NCI-H2171 treated with DMSO at 0.1 percent for 48 hours (cell line): ENCODE measurements at regions not wholly inside any gene's neighbourhood (a gene's known extent, or its start where the extent isn't known, plus 50 kb on each side); places are given as distances from the start of the nearest gene placed in this dataset.

Experiments
- DNase-seq: peaks from one replicate; lab custom pipeline; 2025; lab: John Stamatoyannopoulos, UW

DNA sequence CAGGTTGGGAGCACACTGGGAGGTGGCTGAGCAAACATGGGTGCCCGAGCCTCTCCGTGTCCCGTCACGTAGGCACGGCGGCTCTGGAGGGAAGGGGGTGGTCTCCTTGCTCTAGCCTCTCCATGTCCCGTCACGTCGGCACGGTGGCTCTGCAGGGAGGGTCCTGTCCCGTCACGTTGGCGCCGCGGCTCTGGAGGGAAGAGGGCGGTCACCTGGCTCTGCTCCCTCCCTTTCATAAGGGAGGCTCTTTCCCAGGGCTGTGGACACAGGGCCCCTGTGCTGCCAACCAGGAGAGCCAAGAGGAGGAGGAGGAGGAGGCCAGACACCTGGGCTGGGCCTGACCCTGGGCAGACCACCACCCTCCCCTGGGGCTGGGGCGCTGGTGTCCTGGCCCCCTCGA lies 1173.7 kb downstream of the BRD1 start:
- DNase-seq: no peak

DNA sequence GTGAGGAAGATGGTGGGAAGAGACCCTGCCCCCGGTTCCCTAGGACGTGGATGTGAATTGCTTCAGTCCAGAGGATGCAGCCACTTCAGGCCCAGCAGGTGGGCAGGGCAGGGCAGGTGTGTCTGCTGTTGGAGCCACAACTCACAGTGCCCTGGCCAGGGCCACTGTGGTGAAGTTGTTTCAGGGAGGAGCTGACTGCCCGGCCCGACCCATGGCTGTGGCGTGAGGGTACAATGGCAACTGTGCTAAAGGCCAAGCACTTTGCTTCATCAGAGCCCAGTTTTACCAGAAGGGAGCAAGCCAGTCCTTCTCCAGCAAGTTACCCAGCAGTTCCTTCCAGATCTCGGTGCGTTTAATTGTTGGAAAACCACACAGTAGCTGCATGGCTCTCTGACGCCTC lies 1174.4 kb downstream of the BRD1 start:
- DNase-seq: no peak

DNA sequence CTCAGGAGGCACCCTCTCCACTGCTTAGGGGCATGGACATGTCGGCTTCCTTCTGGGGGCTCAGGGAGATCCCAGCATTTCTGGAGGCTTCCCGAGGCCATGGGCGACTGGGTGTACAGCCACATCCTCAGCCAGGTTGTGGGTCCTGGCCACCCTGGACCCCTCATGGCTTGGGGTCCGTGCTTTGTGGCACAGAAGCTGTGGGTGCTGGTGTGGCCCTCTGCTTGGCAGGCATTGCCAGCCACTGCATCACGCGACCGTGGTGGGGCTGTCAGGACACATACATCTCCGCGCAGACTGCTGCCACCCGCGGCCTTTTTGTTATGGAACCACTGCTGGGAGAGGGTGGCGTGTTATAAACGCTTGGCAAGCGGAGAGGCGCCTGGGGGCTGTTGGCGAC lies 1174.9 kb downstream of the BRD1 start:
- DNase-seq: no peak

GRCh38 chr22:48651981-48652538 lies 1175.6 kb downstream of the BRD1 start:
- no peak for DNase-seq

- no peak for DNase-seq
These were observed 1176.4 kb downstream of the BRD1 start for GRCh38 chr22:48651036-48651890.

DNA sequence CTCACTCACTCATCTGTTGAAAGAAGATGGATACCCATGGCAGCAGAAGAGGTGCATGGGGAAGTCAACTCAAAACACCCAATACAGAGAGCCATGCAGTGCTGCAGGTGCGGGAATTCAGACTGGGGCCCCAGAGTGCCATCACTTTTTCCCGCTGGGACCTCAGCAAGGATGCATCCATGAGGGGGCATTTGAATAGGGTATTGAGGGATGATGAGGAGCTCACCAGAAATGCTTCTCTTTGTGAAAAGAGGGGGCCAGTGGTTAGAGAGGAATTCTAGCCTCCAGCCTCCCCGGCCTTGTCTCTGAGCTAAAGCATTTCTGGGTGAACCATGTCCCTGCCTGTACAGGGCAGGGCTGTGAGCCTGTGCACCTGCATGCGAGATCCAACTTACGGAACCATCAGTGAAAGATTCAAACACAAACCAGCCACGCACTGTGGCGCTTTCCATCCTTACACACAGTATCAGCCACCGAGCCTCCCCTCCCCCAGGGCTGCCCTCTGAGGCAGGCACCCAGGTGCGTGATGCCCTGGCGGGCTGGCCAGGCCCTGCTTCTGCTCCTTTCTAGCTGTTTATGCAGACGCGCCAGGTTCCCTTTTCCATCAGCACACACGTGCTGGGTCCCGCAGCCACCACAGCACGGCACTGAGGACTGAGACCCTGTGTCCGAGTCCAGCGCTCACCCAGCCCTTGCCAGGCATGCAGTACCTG lies 1177.2 kb downstream of the BRD1 start:
- DNase-seq: no peak

GRCh38 chr22:48649466-48649865 lies 1178.2 kb downstream of the BRD1 start:
- DNase-seq: no peak

GRCh38 chr22:48649031-48649430 lies 1178.6 kb downstream of the BRD1 start:
- DNase-seq: no peak

DNA sequence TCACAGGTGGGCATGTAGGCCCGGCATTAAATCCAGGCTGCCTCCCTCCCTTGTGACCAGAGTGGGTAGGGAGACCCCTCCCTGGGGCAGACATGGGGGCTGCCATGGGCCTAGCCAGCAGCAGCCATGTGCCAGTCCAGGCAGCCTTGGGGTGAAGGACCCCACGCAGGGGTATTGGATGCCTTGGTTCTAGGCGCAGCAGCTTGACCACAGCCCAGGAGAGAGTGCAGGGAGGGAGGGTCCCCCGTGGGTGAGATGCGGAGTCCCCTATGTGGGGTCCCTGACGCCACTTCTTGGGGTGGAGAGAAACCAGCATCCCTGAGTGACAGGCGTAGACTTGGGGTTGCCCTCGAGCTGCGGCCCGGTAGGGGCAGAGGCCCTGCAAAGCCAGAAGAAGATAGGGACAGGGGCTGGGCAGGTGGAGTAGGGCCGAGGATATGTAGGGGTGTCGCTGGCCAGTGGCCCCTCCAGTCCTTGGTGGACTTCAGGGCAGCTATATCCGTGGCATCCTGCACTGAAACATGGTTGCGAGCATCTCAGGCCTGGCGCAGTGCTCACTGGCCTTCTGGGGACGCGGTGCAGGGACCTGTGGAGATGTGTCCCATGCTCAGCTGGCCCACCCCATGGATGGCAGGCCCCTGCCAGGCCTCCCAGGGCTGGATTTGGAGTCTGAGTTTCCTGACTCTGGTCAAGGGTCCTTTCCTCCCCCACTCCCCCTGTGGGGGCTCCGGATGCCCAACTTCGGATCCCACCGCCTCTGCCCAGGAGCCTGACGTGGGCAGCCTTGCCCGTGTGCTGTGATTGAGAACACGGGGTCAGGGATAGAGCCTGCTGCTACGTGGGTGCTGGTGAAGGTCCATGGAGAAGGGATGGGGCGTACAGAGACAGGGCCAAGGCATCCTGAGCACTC lies 1179.8 kb downstream of the BRD1 start:
- no peak for DNase-seq

- no peak for DNase-seq
These were observed 1180.6 kb downstream of the BRD1 start for GRCh38 chr22:48647051-48647450.

GRCh38 chr22:48646216-48646925 lies 1181.3 kb downstream of the BRD1 start:
- no peak for DNase-seq

DNA sequence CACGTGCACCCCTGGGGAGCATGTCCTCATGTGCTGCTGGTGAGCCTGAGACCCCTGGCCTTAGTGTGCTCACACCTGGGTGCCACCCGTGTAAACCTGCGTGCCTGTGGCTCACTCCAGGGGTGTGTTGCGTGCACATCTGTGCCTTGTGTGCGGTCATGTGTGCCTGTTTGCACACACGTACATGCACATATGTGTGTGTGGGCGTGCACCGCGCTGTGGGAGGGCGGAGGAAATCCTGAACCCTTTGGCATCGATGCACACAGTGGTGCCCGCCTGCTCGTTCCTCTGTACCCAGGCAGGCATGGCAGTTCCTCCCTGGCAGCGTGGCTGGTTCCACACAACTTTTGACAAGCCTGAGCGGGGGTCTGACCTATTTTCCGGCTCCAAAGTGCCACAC lies 1181.9 kb downstream of the BRD1 start:
- DNase-seq: no peak

DNA sequence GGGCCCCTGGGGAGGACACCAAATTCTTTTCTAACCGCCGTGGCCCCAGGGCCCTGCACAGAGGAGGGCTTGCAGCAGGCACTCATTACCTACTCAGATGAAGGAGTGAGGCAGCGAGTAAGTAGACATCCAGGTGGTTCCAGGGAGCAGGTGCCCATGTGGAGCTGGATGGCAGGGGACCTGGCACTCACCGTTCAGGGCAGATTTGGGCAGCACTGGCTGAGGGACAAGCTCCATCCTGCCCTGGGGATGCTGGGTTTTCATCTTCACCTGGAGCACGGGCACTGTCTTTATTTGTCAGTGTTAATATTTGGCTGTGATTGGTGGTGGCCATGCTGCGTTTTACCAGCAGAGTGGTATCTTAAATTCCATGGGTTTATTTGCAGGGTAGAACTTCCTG lies 1182.7 kb downstream of the BRD1 start:
- DNase-seq: peak; percentile 41

- DNase-seq: no peak
These were observed 1183.6 kb downstream of the BRD1 start for GRCh38 chr22:48644108-48644507.

DNA sequence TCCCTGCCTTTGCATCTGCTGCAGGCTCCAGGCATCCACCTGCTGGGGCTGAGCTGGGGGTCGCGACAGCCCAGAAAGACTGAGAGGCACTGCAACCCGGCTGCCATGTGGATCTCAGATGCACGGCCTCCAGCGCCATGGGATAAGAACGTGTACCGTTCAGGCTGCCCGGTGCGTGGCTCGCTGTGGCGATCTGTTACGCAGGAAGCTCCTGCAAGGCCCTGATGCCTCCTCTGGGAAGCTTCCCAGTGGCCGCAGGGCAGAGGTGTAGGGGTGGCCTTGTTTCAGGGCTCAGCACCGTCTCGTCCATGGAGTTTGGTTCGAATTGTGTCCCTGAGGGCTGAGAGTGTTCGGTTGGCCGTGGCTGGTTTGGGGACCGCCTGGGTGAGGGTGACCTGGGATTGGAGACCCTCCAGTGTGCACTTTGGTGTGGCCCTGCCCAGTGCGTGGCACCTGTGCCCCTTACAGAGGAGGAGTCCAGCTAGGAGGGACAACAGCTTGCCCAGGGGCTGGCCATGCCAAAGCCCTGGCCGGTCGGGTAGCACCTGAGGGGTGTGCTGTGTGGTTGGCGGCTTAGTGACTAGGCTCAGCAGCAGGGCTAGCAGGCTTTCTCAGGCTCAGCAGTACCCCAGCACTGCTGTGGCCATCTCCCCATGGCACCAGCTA lies 1184.5 kb downstream of the BRD1 start:
- DNase-seq: no peak

GRCh38 chr22:48642550-48642949 lies 1185.1 kb downstream of the BRD1 start:
- DNase-seq: no peak

DNA sequence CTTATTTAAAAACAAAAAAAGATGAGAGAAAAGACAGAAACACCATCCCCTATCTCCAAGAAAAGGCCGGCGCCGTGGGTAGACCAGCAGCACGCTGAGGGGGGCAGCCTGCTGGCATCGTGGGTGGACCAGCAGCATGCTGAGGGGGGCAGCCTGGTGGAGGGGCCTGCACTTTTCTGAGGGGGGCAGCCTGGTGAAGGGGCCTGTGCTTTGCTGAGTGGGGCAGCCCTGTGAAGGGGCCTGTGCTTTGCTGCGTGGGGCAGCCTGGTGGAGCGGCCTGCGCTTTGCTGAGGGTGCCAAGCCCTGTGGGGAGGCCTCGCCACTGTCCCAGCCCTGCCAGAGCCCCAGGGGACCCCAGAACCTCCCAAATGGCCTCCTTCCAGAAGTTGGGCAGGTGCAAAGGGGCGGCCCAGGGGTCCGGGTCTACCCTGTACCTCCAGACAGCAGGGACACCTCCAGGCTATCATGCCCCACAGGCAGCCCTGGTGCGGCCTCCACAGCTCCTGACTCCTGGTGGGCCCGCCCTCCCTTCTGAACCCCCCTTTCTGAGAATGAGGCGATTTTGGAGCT lies 1185.7 kb downstream of the BRD1 start:
- no peak for DNase-seq

GRCh38 chr22:48640890-48641841 lies 1186.5 kb downstream of the BRD1 start:
- DNase-seq: peak; percentile 85
